A673 (cell line): ENCODE measurements at regions not wholly inside any gene's neighbourhood (a gene's known extent, or its start where the extent isn't known, plus 50 kb on each side); places are given as distances from the start of the nearest gene placed in this dataset.

ENCODE experiments used
- CTCF ChIP-seq: fragments of 300-800, 200-600 bp; sonication (generic); conservative IDR thresholded peaks from 2 replicates; pipeline ENCODE4 v1.5.1; 2017; ENCODE audit warnings: low read depth, mild to moderate bottlenecking, antibody characterized with exemption, low read length, moderate library complexity, mixed read lengths
- EZH2 ChIP-seq: fragments of 200-600 bp; sonication (generic); IDR thresholded peaks from 2 replicates; pipeline ENCODE4 v1.6.1; 2017; ENCODE audit warnings: borderline replicate concordance, low read depth, mild to moderate bottlenecking, mixed read lengths, antibody characterized with exemption, low read length; ENCODE audit not compliant: poor library complexity, severe bottlenecking

GRCh38 chr10:20714518-20714917, 182.6 kb downstream of the NEBL start:
- TF ChIP-seq CTCF (no peak), EZH2 (no peak)
